ENCODE measurements at regions not wholly inside any gene's neighbourhood (a gene's known extent, or its start where the extent isn't known, plus 50 kb on each side); places are given as distances from the start of the nearest gene placed in this dataset.

DNA sequence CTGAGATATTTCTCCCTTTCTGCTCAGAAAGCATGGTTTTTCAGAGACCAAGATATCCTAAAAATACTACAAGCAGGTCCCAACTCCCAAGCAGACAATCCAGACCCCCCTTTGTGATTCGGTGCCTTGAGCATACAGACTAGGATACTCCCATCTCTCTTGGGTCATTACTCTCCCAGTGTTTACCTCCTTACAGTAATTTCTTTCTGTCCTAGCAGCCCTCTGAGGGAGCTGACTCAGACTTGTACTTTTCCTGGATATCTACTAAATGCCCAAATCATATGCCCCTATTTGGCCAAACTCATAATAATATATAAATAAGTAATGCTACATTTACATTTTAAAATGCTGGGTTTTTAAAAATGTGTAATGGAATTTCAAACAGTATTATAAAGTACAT lies 355.6 kb downstream of the LRIG3 start:
- H3K4me3 ChIP-seq (ENCODE audit: low read depth, low read length) = no peak overlapping the region
- TF ChIP-seq, protein P1, sequence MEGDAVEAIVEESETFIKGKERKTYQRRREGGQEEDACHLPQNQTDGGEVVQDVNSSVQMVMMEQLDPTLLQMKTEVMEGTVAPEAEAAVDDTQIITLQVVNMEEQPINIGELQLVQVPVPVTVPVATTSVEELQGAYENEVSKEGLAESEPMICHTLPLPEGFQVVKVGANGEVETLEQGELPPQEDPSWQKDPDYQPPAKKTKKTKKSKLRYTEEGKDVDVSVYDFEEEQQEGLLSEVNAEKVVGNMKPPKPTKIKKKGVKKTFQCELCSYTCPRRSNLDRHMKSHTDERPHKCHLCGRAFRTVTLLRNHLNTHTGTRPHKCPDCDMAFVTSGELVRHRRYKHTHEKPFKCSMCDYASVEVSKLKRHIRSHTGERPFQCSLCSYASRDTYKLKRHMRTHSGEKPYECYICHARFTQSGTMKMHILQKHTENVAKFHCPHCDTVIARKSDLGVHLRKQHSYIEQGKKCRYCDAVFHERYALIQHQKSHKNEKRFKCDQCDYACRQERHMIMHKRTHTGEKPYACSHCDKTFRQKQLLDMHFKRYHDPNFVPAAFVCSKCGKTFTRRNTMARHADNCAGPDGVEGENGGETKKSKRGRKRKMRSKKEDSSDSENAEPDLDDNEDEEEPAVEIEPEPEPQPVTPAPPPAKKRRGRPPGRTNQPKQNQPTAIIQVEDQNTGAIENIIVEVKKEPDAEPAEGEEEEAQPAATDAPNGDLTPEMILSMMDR (IDR thresholded peaks at IDR 0.05; ENCODE audit: control insufficient read depth, extremely low read depth, insufficient read depth) = no peak
- DNase-seq (ENCODE audit: low read depth) = no peak

DNA sequence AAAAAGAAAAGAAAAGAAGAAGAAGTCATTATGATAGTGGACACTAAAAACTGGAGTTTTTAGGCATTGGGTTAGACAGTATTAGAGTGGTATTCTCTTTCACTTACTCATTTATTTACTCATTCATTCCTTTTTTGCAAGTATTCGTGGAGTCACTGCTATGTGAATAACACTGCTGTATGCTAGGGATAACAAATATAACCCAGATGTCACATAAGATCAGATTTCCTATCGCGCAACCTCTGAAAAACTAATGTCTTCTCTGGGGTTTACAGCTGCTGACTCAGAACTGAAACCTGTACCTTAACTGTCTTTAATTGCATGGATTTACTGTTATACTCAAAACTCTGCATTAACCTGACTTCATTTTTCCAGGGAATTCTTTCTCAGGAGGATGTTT lies 353.7 kb downstream of the LRIG3 start:
- no peak for DNase-seq (ENCODE audit: low read depth)
- TF ChIP-seq, protein P1 (IDR thresholded peaks at IDR 0.05; ENCODE audit: control insufficient read depth, extremely low read depth, insufficient read depth) = no peak
- H3K4me3 ChIP-seq (ENCODE audit: low read depth, low read length) = no peak overlapping the region

DNA sequence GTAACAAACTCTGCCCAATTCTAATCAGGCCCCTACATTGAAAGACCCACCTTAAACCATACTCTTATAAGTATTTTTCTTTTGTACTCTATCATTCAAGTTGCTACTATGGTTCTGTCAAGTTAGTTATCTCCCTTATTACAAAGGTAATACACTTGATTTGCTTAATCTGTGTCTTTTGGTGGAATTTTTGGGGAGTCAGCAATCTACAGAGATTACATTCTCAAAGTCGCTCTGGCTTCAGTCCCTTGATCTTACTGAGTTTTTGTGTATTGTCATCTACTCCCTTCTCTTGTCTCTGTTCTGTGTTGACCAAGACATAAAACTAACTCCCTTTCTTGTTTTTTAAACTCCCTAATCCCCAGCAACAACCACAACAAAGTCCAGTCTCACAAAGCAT lies 353.1 kb downstream of the LRIG3 start:
- no peak overlapping the region for H3K4me3 ChIP-seq (ENCODE audit: low read depth, low read length)
- TF ChIP-seq, protein P1 (IDR thresholded peaks at IDR 0.05; ENCODE audit: control insufficient read depth, extremely low read depth, insufficient read depth) = no peak
- DNase-seq (ENCODE audit: low read depth) = no peak

DNA sequence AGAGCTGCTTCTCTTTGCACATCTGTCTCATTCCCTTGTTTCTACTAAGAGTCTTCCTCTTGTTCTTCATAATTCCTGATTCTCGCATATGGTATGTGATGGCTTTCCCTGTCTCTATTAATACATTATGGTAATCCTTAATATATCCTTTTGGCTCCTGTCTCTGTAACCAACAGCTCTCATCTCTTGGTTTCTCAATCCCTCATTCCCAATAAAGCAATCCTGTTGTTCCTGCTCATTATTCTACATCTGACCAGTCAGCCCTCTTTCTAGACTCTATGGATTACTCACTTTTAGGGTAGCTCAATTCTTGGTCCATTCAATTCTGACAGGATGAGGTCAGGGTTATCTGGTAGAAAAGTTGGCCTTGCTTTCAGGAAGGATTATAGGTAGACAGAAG lies 349.9 kb downstream of the LRIG3 start:
- no peak for DNase-seq (ENCODE audit: low read depth)
- TF ChIP-seq, protein P1 (IDR thresholded peaks at IDR 0.05; ENCODE audit: control insufficient read depth, extremely low read depth, insufficient read depth) = no peak
- H3K4me3 ChIP-seq (ENCODE audit: low read depth, low read length) = no peak overlapping the region

DNA sequence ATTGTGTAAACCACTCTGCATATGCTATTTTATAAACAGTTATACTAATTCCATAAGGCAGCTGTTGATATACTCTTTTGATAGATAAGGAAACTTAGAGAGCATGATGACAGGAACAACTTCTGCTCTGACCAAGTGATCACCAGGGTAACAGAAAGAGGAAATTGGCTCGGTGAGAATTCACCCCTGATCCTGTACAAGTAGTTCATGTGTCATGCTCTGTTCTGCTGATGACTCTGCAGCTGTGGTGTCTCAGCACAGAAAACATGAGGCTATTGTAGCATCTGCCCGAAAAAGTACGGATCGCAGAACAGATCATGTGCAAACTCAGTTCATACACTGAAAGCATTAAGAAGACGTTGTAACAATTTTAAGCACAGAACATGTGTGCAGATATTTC lies 345.0 kb downstream of the LRIG3 start:
- TF ChIP-seq, protein P1 (IDR thresholded peaks at IDR 0.05; ENCODE audit: control insufficient read depth, extremely low read depth, insufficient read depth) = no peak
- no peak overlapping the region for H3K4me3 ChIP-seq (ENCODE audit: low read depth, low read length)
- no peak for DNase-seq (ENCODE audit: low read depth)

DNA sequence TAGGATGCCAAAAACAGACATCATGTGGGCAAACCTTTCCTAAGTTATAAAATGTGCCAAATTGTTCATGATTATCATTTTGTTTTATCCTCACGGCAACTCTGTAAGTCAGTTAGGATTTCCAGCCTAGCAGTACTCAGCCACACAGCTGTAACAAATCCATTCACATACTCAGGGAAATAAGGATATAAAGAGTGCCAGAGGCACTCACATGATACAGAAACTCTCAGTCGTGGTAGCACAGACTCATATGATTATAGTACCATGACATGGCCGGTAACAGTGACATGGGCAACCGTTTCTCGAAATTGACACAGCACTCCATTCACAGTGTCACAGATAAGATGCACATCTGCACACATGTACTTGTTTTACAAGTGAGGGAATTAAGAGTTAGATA lies 344.2 kb downstream of the LRIG3 start:
- no peak overlapping the region for H3K4me3 ChIP-seq (ENCODE audit: low read depth, low read length)
- no peak for DNase-seq (ENCODE audit: low read depth)
- TF ChIP-seq, protein P1 (IDR thresholded peaks at IDR 0.05; ENCODE audit: control insufficient read depth, extremely low read depth, insufficient read depth) = no peak

DNA sequence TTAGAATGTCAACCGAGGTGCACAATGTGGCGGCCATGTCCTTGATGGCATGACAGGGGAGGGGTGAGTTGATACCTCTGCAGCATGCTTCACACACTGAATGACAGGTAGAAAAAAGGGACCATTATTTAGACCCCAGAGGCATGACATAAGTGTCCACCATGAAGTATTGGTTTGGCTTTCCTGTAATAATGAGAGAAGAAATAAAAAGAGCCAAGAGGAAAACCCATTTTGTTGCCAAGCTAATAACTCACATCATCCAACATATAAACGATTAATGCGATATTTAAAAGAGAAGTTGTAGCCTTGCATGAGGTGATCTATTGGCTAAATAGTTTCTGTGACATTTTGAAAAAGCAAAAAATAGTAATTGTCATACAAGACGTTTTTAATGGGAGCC lies 343.4 kb downstream of the LRIG3 start:
- H3K4me3 ChIP-seq (ENCODE audit: low read depth, low read length) = no peak overlapping the region
- TF ChIP-seq, protein P1 (IDR thresholded peaks at IDR 0.05; ENCODE audit: control insufficient read depth, extremely low read depth, insufficient read depth) = no peak
- DNase-seq (ENCODE audit: low read depth) = no peak
